Erythroblast (primary cell): ENCODE measurements at regions not wholly inside any gene's neighbourhood (a gene's known extent, or its start where the extent isn't known, plus 50 kb on each side); places are given as distances from the start of the nearest gene placed in this dataset.

Source experiments
- GATA1 ChIP-seq: IDR thresholded peaks from 2 replicates; pipeline ENCODE4 v1.6.1; 2011; ENCODE audit warnings: low read depth, mild to moderate bottlenecking, control low read depth, low read length, moderate library complexity
- POLR2A ChIP-seq: IDR thresholded peaks from 2 replicates; pipeline ENCODE4 v1.6.1; 2011; ENCODE audit warnings: mild to moderate bottlenecking, low read length

- TF ChIP-seq POLR2A (no peak), GATA1 (no peak)
Measured at GRCh38 chr13:106675311-106675710, 107.4 kb upstream of the ARGLU1 start.
